HG03378 (cell line): ENCODE measurements at regions not wholly inside any gene's neighbourhood (a gene's known extent, or its start where the extent isn't known, plus 50 kb on each side); places are given as distances from the start of the nearest gene placed in this dataset.

Experiments
- ATAC-seq: cut with Tn5 transposase; IDR thresholded peaks from one replicate; pipeline ENCODE4 v1.9.1; 2021; ENCODE audit warnings: mild to moderate bottlenecking, moderate library complexity; ENCODE audit not compliant: unreplicated experiment

- no peak for ATAC-seq
Measured at GRCh38 chr16:59773330-59773729, 1039.2 kb upstream of the GOT2 start.

DNA sequence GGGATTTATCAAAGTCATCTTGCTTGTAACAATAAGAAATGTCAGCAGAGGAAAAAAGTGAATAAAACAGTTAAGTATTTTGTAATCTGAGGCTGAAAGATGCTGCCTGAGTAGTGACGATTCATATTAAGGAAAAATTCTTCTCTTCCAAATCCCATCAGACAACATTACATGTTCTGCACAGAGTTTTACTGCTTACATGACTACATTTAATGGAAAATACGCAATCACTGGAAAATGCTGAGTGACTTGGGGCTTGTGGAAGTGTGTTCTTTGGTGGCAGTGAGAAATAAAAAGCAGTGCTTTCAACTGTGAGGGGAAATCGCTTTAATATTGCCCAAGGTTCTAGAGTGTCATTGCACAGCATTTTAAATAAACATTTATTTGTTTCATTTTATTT lies 1025.2 kb upstream of the GOT2 start:
- ATAC-seq, result no peak

DNA sequence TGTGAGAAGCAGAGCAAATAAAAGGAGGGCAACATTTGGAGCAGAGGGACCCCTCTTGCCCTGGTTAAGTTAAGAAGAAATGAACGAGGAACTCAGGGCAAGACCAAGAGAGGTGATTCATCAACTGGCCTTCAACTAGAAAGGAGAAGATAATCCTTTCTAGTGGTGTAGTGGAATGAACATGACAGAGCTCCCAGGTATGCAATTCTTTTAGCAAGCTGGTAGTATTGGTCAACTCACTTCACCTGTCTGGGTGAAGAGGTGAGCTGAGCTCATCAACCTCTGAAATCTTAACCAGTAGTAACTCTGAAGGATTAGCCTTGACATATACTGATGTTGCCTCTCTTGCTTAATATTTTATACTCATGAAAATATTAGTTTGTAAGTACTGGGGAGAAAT lies 1024.7 kb upstream of the GOT2 start:
- no peak for ATAC-seq

DNA sequence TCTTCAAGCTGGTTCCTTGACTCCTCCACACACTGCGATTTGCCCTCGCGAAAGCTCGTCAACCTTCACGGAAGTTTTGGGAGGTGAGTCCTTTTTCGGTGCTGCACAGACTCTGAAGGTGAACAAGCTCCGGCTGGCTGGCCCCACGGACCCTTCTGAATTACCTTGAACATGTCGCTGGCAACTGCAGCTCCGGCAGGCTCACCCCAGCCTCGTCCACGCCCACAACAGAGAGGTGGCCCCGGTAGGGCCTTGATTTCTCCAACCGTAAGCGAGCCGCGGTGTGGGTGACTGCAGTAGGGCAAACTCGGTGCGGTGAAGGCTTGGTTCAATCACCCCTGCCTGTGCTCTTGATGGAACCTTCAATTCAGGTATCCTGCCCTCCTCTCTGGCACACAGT lies 1020.7 kb upstream of the GOT2 start:
- ATAC-seq, result no peak

DNA sequence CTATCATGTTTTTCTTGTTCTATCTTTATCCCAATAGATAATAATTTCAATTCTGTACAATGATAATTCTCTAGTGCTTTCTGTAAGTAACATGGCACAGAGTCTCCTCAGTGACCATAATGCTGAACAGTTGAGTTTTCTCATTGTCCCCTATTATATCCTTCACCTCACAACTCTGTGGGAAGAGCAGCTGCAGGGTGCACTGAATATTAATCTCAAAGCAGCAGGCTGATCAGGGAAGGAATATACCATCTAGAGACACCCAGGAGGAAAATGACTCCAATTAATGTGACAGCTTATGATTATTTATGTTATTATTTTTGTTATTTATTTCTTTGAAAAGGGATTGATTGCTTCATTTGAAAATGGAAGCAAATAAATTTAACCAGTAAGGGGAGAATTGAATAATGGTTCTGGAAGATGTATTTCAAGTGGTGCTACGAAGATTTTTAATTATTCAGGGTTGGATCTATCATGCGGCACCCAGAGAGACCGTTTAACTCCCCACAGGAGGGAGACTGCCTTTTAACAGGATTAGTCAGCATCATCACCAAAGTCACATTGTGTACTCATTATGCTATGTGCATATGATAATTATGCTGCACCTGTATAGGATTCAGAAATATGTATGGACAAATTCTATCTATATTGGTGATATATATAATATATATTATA lies 1015.7 kb upstream of the GOT2 start:
- no peak for ATAC-seq

DNA sequence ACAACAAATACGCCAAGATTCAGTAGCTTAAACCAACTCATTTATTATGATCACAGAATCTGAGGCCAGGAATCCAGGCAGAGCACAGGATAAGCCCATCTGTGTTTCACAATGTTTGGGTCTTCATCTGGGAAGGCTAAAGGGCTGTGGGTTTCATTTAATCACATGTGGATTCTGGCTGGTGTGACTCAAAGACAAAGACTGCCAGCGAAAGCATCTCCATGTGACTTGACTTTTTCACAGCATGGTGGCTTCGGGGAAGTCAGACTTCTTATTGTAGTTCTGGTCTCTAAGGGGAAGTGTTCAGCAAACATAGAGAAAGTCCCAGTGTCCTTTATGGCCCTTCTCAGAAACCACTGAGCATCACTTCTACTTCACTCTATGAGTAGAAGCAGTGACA lies 1014.4 kb upstream of the GOT2 start:
- ATAC-seq, result no peak

DNA sequence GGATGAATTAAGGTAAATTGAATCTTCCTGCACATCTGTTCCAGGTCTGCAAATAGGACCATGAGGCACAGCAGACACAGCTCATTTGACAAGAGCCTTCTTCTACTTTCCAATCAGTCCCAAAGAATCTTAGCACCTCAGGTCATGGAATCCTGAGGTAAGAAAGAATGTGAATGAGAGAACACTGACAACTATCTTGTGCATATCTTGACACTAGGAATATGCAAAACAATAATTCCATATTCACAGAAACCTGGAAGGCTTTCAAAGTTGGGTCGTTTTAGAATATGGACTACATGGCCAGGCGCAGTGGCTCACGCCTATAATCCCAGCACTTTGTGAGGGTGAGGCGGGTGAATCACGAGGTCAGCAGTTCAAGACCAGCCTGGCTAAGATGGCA lies 1009.4 kb upstream of the GOT2 start:
- ATAC-seq, result no peak

GRCh38 chr16:59740858-59741257 lies 1006.7 kb upstream of the GOT2 start:
- ATAC-seq, result no peak

- ATAC-seq, result no peak
Measured at GRCh38 chr16:59737274-59737673, 1003.2 kb upstream of the GOT2 start.

DNA sequence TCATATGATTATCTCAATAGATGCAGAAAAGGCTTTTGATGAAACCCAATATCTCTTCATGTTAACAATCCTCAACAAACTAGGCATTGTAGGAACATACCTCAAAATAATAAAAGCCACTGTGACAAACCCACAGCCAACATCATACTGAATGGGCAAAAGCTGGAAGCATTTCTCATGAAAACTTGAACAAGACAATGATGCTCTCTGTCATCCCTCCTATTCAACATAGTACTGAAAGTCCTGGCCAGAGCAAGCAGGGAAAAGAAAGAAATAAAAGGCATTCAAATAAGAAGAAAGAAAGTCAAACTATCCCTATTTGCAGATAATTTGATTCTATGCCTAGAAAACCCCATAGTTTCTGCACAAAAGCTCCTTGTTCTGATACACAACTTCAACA lies 999.2 kb upstream of the GOT2 start:
- ATAC-seq, result no peak

DNA sequence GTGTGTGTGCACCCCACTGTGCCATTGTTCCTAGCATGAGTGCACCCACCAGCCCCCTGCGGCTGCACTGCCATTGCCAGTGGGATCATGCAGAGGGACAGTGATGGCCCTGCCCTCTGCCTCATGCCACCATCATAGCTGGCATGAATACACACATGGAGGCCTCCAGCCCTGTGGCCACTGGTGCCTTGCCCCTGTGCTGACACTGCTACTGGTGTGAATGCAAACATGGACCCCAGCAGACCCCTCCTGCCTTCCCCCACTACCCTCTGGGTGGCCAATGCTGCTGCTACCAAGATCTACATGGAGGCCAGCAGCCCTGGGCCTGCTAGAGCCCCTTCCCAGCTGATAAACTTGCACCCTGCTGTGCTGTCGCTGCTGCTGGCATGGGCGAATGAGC lies 995.5 kb upstream of the GOT2 start:
- ATAC-seq, result no peak

DNA sequence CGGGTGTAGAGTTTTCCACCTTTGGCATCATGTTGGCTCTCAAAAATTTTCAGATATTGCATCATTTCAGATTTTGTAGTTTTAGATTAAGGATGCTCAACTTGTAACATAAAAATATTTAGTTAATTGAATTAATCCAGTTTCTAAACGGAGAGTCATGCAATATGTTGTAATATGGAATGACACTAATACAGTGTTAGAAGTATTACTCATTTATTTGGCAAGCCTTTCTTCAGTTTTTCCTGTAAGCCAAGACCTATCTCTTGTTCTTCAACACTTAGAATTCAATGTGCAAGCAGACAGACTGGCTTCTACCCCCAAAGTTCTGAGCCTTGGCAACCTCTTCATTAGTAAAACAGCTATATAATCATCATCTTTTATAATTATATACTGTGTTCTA lies 985.0 kb upstream of the GOT2 start:
- ATAC-seq, result no peak

DNA sequence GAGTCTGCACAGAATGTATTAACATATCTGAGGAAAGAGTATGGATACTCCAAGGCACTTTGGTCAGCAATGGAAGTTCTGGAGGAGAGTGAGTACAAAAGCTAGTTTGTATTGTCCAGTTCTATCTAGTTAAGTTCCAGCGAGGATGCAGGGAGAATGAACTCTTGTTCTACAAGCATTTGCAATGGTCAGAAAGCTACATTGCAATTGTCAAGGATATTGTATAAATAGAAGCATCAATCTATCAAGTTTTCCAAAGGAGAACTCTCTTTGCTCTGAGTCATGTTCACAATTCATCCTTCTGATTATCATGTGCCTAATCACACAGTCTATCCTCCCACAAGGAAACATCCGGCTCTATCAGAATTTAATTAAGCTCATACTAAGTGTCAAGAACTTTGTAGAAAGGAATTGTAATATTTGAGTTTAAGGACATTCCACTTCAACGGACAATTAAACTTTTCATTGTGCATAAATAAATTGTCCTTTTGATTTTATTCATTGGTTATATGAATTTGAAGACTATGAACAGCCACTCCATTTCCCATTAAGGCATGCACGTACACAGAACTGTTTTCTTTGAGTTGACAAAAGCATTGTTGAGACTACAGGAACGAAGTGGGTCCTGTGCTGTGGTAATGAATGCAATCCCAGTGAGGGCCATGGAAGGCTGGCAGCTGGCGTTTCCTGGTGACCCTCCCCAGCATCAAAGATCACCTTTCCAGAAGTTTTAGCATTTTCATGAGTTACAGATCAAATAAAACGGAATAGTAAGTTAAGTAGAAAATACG lies 973.5 kb upstream of the GOT2 start:
- ATAC-seq, result no peak

GRCh38 chr16:59701963-59702930 lies 968.1 kb upstream of the GOT2 start:
- no peak for ATAC-seq

- ATAC-seq, result no peak
Measured at GRCh38 chr16:59699786-59700185, 965.7 kb upstream of the GOT2 start.

GRCh38 chr16:59698346-59699020 lies 964.4 kb upstream of the GOT2 start:
- no peak for ATAC-seq

- no peak for ATAC-seq
Measured at GRCh38 chr16:59697761-59698160, 963.6 kb upstream of the GOT2 start.

GRCh38 chr16:59697236-59697635 lies 963.1 kb upstream of the GOT2 start:
- no peak for ATAC-seq

- ATAC-seq, result no peak
Measured at GRCh38 chr16:59696495-59696894, 962.4 kb upstream of the GOT2 start.

DNA sequence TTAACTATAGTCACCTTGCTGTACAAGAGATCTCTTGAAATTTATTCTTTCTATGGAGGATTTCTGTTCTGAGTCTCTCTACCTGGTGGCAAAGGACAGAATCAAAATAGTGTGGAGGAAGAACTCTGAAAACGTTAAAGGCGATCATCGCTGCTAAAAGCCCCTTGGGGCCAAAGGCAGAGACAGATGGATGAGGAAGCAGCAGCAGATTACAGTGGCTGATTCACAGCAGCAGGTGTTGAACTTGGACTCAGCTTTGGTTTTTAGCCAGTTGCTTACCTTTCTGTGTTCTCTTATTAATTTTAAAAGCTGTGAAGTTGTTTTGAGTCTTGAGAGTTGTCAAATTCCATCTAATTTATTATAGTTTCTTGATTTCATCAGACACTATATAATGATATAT lies 956.1 kb upstream of the GOT2 start:
- ATAC-seq, result no peak

- no peak for ATAC-seq
Measured at GRCh38 chr16:59688006-59688405, 953.9 kb upstream of the GOT2 start.
